Type B pancreatic cell (in vitro differentiated cells): ENCODE measurements at regions not wholly inside any gene's neighbourhood (a gene's known extent, or its start where the extent isn't known, plus 50 kb on each side); places are given as distances from the start of the nearest gene placed in this dataset.

Experiments
- DNase-seq: peaks from one replicate; pipeline ENCODE4 v3.0.0; 2021; ENCODE audit warnings: mixed read lengths; ENCODE audit not compliant: unreplicated experiment; ENCODE audit errors: extremely low spot score
- H3K27ac Mint-ChIP-seq: 2 replicates; pipeline ENCODE4 v1.8.0; 2021; ENCODE audit warnings: mild to moderate bottlenecking, mixed read lengths
- H3K27me3 Mint-ChIP-seq: 2 replicates; pipeline ENCODE4 v1.8.0; 2021; ENCODE audit warnings: mixed read lengths
- H3K36me3 Mint-ChIP-seq: 2 replicates; pipeline ENCODE4 v1.8.0; 2021; ENCODE audit warnings: mixed read lengths
- H3K4me1 Mint-ChIP-seq: one replicate; pipeline ENCODE4 v1.8.0; 2021; ENCODE audit warnings: mixed read lengths; ENCODE audit not compliant: unreplicated experiment
- H3K4me3 Mint-ChIP-seq: 2 replicates; pipeline ENCODE4 v1.8.0; 2021; ENCODE audit warnings: mild to moderate bottlenecking, mixed read lengths
- H3K9me3 Mint-ChIP-seq: 2 replicates; pipeline ENCODE4 v1.8.0; 2021; ENCODE audit warnings: mixed read lengths
- CTCF ChIP-seq: fragments of 200-600 bp; sonication (generic); conservative IDR thresholded peaks from 2 replicates; pipeline ENCODE4 v1.5.0; 2021; ENCODE audit warnings: antibody characterized with exemption, mild to moderate bottlenecking

- H3K36me3 Mint-ChIP-seq, result no peaks in the 10 kb centered on the region
- H3K27me3 Mint-ChIP-seq, result no peaks in the 10 kb centered on the region
- H3K9me3 Mint-ChIP-seq, result peaks cover 4% of the 10 kb centered on the region
- H3K4me3 Mint-ChIP-seq, result no peak overlapping the region
- DNase-seq, result no peak
- no peaks in the 10 kb centered on the region for H3K4me1 Mint-ChIP-seq
- TF ChIP-seq CTCF, result no peak
- H3K27ac Mint-ChIP-seq, result no peak overlapping the region
Measured at GRCh38 chrX:80223982-80224579, 196.2 kb upstream of the TENT5D start.

- Mint-ChIP-seq H3K36me3 (no peaks in the 10 kb centered on the region), H3K27me3 (no peaks in the 10 kb centered on the region), H3K9me3 (no peaks in the 10 kb centered on the region), H3K4me3 (no peak overlapping the region), H3K4me1 (no peaks in the 10 kb centered on the region), H3K27ac (no peak overlapping the region)
- no peak for TF ChIP-seq CTCF
- DNase-seq, result no peak
Measured at GRCh38 chrX:80229626-80230025, 190.6 kb upstream of the TENT5D start.

GRCh38 chrX:80237072-80237471 is 183.2 kb upstream of the TENT5D start:
- H3K36me3 Mint-ChIP-seq, result no peaks in the 10 kb centered on the region
- no peak overlapping the region for H3K4me3 Mint-ChIP-seq
- H3K9me3 Mint-ChIP-seq, result peaks cover 4% of the 10 kb centered on the region
- no peak for DNase-seq
- H3K27me3 Mint-ChIP-seq, result no peaks in the 10 kb centered on the region
- no peaks in the 10 kb centered on the region for H3K4me1 Mint-ChIP-seq
- H3K27ac Mint-ChIP-seq, result no peak overlapping the region
- TF ChIP-seq CTCF, result peak; percentile 46

- no peak overlapping the region for H3K27ac Mint-ChIP-seq
- H3K36me3 Mint-ChIP-seq, result no peaks in the 10 kb centered on the region
- H3K27me3 Mint-ChIP-seq, result no peaks in the 10 kb centered on the region
- no peaks in the 10 kb centered on the region for H3K4me1 Mint-ChIP-seq
- no peak for TF ChIP-seq CTCF
- no peak overlapping the region for H3K4me3 Mint-ChIP-seq
- DNase-seq, result no peak
- no peaks in the 10 kb centered on the region for H3K9me3 Mint-ChIP-seq
Measured at GRCh38 chrX:80246271-80246670, 174.0 kb upstream of the TENT5D start.

- DNase-seq, result no peak
- no peaks in the 10 kb centered on the region for H3K27me3 Mint-ChIP-seq
- H3K9me3 Mint-ChIP-seq, result no peaks in the 10 kb centered on the region
- no peaks in the 10 kb centered on the region for H3K4me1 Mint-ChIP-seq
- no peaks in the 10 kb centered on the region for H3K36me3 Mint-ChIP-seq
- H3K27ac Mint-ChIP-seq, result no peak overlapping the region
- no peak for TF ChIP-seq CTCF
- H3K4me3 Mint-ChIP-seq, result no peak overlapping the region
Measured at GRCh38 chrX:80266287-80266686, 154.0 kb upstream of the TENT5D start.

- TF ChIP-seq CTCF, result no peak
- no peaks in the 10 kb centered on the region for H3K27me3 Mint-ChIP-seq
- no peak overlapping the region for H3K4me3 Mint-ChIP-seq
- no peak for DNase-seq
- H3K9me3 Mint-ChIP-seq, result no peaks in the 10 kb centered on the region
- H3K36me3 Mint-ChIP-seq, result no peaks in the 10 kb centered on the region
- H3K27ac Mint-ChIP-seq, result no peak overlapping the region
- H3K4me1 Mint-ChIP-seq, result no peaks in the 10 kb centered on the region
Measured at GRCh38 chrX:80266979-80267378, 153.3 kb upstream of the TENT5D start.
